ENCODE measurements at regions not wholly inside any gene's neighbourhood (a gene's known extent, or its start where the extent isn't known, plus 50 kb on each side); places are given as distances from the start of the nearest gene placed in this dataset.

DNA sequence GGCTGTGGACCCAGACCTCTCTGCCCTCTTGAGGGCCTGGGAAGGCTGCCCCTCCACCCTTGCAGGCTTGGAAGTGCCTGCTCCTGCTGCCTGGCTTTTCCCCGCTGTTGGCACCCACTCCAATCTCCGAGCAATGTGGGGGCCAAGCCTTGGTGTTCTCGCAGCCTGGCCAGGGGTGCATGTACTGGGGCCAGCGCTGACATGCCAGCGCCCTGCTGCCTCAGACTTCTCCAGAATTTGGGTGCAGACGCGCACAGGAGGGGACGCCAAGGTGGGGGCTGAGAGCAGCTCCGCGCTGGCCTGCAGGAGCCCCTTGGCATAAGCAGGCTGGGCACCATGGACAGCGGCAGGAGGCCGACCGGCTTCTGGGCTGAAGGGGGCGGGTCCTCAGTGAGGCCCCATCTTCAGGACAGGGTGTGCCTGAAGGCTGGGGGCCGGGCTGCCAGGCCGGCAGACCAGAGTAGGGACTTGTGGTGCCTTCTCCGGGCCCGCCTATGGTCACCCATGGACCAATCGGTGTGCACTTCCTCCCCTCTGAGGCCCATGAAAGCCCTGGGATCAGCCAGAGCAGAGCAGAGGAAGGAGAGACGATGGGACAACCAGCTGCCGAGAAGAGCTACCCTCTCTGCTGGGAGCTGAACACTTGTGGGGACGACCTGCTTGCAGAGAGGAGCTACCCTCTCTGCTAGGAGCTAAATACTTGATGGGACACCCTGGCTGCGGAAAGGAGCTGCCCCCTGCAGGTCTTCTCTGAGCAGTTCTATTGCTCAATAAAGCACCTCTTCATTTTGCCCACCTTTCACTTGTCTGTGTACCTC is 118.3 kb downstream of the DNAAF6 start:
- no peak for ATAC-seq
- TF ChIP-seq, protein P1, sequence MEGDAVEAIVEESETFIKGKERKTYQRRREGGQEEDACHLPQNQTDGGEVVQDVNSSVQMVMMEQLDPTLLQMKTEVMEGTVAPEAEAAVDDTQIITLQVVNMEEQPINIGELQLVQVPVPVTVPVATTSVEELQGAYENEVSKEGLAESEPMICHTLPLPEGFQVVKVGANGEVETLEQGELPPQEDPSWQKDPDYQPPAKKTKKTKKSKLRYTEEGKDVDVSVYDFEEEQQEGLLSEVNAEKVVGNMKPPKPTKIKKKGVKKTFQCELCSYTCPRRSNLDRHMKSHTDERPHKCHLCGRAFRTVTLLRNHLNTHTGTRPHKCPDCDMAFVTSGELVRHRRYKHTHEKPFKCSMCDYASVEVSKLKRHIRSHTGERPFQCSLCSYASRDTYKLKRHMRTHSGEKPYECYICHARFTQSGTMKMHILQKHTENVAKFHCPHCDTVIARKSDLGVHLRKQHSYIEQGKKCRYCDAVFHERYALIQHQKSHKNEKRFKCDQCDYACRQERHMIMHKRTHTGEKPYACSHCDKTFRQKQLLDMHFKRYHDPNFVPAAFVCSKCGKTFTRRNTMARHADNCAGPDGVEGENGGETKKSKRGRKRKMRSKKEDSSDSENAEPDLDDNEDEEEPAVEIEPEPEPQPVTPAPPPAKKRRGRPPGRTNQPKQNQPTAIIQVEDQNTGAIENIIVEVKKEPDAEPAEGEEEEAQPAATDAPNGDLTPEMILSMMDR (IDR thresholded peaks at IDR 0.05 in 4 of 5, conservative IDR thresholded peaks at IDR 0.05 in 1 of 5): no peak
- TF ChIP-seq POLR2A (IDR thresholded peaks at IDR 0.05): no peak
- H3K36me3 ChIP-seq: no peaks in the 10 kb centered on the region
- intact Hi-C loops (cut with DNase I; ENCODE audit: low total_unique reads) (no loop called here), in situ Hi-C loops (cut with MboI; ENCODE audit: low sequenced_read_pairs in 4 of 4) (no loop called here)
- H3K4me3 ChIP-seq: no peak overlapping the region
- H3K9me3 ChIP-seq: no peaks in the 10 kb centered on the region
- no peak for DNase-seq
- H3K27ac ChIP-seq: no peak overlapping the region
- no peaks in the 10 kb centered on the region for H3K4me1 ChIP-seq
- H3K27me3 ChIP-seq: peaks cover 0 to 6% (median 0%) of the 10 kb centered on the region in 3 donors

DNA sequence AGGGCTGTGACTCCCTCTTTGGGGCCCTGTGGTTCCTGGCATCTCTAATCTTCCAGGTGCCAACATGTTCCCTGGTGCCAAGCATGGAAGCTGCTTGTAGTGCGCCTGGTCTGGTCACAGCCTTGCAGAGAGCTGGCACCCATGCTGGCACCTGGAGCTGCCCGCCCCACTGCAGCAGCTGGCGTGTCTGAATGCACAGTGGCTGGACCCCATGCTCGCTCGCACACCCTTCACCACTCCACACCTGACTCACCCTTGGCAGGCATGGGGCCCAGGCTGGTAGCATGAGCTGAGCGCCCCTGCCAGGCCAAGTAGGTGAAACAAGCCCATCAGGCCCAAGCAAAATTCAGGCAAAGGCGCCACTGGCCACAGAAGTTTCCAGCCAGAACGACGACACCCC is 119.1 kb downstream of the DNAAF6 start:
- intact Hi-C loops (cut with DNase I; ENCODE audit: low total_unique reads): no loop called here
- H3K27me3 ChIP-seq: peaks cover 0 to 6% (median 0%) of the 10 kb centered on the region in 3 donors
- in situ Hi-C loops (cut with MboI; ENCODE audit: low sequenced_read_pairs in 4 of 4): no loop called here
- no peak overlapping the region for H3K27ac ChIP-seq
- TF ChIP-seq POLR2A (IDR thresholded peaks at IDR 0.05): no peak
- TF ChIP-seq, protein P1 (IDR thresholded peaks at IDR 0.05 in 4 of 5, conservative IDR thresholded peaks at IDR 0.05 in 1 of 5): no peak
- DNase-seq (no peak), ATAC-seq (no peak)
- H3K9me3 ChIP-seq: no peaks in the 10 kb centered on the region
- H3K4me1 ChIP-seq: no peaks in the 10 kb centered on the region
- H3K36me3 ChIP-seq: no peaks in the 10 kb centered on the region
- no peak overlapping the region for H3K4me3 ChIP-seq

- intact Hi-C loops (cut with DNase I; ENCODE audit: low total_unique reads): no loop called here
- no peaks in the 10 kb centered on the region for H3K4me1 ChIP-seq
- H3K9me3 ChIP-seq: no peaks in the 10 kb centered on the region
- in situ Hi-C loops (cut with MboI; ENCODE audit: low sequenced_read_pairs in 4 of 4): no loop called here
- no peak overlapping the region for H3K27ac ChIP-seq
- H3K4me3 ChIP-seq: no peak overlapping the region
- TF ChIP-seq POLR2A (IDR thresholded peaks at IDR 0.05): no peak
- TF ChIP-seq, protein P1 (IDR thresholded peaks at IDR 0.05 in 4 of 5, conservative IDR thresholded peaks at IDR 0.05 in 1 of 5): no peak
- H3K27me3 ChIP-seq: peaks cover 0 to 5% (median 0%) of the 10 kb centered on the region in 3 donors
- ATAC-seq (no peak), DNase-seq (no peak)
- no peaks in the 10 kb centered on the region for H3K36me3 ChIP-seq
Observed at GRCh38 chrX:107348051-107348450, 101.4 kb upstream of the FRMPD3 start.

GRCh38 chrX:107348990-107349389 is 100.5 kb upstream of the FRMPD3 start:
- no peak for ATAC-seq
- H3K27me3 ChIP-seq: peaks cover 0 to 5% (median 0%) of the 10 kb centered on the region in 3 donors
- no peak overlapping the region for H3K27ac ChIP-seq
- in situ Hi-C loops (cut with MboI; ENCODE audit: low sequenced_read_pairs in 4 of 4): no loop called here
- H3K4me3 ChIP-seq: no peak overlapping the region
- no peak for DNase-seq
- intact Hi-C loops (cut with DNase I; ENCODE audit: low total_unique reads): no loop called here
- TF ChIP-seq, protein P1 (IDR thresholded peaks at IDR 0.05 in 4 of 5, conservative IDR thresholded peaks at IDR 0.05 in 1 of 5): no peak
- TF ChIP-seq POLR2A (IDR thresholded peaks at IDR 0.05): no peak
- H3K4me1 ChIP-seq: no peaks in the 10 kb centered on the region
- no peaks in the 10 kb centered on the region for H3K36me3 ChIP-seq
- H3K9me3 ChIP-seq: no peaks in the 10 kb centered on the region
